AG08396 (cell line): ENCODE measurements at regions not wholly inside any gene's neighbourhood (a gene's known extent, or its start where the extent isn't known, plus 50 kb on each side); places are given as distances from the start of the nearest gene placed in this dataset.
"Not testable (repeated sequence)": the region's sequence is repeated elsewhere in the genome, so short reads cannot be mapped to it uniquely, and the experiment has no call there.

Experiments
- DNase-seq: peaks from one replicate; pipeline ENCODE4 v3.0.0; 2012; ENCODE audit warnings: low spot score, mixed read lengths

GRCh38 chr7:32681174-32681518 is 185.9 kb downstream of the AVL9 start:
- DNase-seq = no peak

GRCh38 chr7:32680259-32681173 is 185.2 kb downstream of the AVL9 start:
- DNase-seq = no peak

GRCh38 chr7:32679192-32679591 is 183.9 kb downstream of the AVL9 start:
- no peak for DNase-seq

GRCh38 chr7:32677593-32677992 is 182.3 kb downstream of the AVL9 start:
- no peak for DNase-seq

GRCh38 chr7:32676249-32676941 is 181.1 kb downstream of the AVL9 start:
- DNase-seq = no peak

GRCh38 chr7:32673275-32673983 is 178.1 kb downstream of the AVL9 start:
- no peak for DNase-seq

GRCh38 chr7:32670110-32671025 is 175.1 kb downstream of the AVL9 start:
- no peak for DNase-seq

GRCh38 chr7:32669173-32669870 is 174.0 kb downstream of the AVL9 start:
- not testable (repeated sequence) for DNase-seq

- peak; percentile 13 for DNase-seq
Observed at GRCh38 chr7:32668387-32669097, 173.3 kb downstream of the AVL9 start.

GRCh38 chr7:32667586-32667985 is 172.3 kb downstream of the AVL9 start:
- not testable (repeated sequence) for DNase-seq

- DNase-seq = not testable (repeated sequence)
Observed at GRCh38 chr7:32663805-32664211, 168.5 kb downstream of the AVL9 start.

- not testable (repeated sequence) for DNase-seq
Observed at GRCh38 chr7:32662509-32662908, 167.2 kb downstream of the AVL9 start.

GRCh38 chr7:32661929-32662328 is 166.6 kb downstream of the AVL9 start:
- no peak for DNase-seq

- no peak for DNase-seq
Observed at GRCh38 chr7:32661501-32661900, 166.2 kb downstream of the AVL9 start.

GRCh38 chr7:32660936-32661335 is 165.6 kb downstream of the AVL9 start:
- no peak for DNase-seq

- no peak for DNase-seq
Observed at GRCh38 chr7:32659853-32660252, 164.6 kb downstream of the AVL9 start.

GRCh38 chr7:32658467-32658869 is 163.2 kb downstream of the AVL9 start:
- no peak for DNase-seq

GRCh38 chr7:32658034-32658433 is 162.7 kb downstream of the AVL9 start:
- DNase-seq = no peak

- DNase-seq = not testable (repeated sequence)
Observed at GRCh38 chr7:32654549-32654948, 159.3 kb downstream of the AVL9 start.

- not testable (repeated sequence) for DNase-seq
Observed at GRCh38 chr7:32650356-32650755, 155.1 kb downstream of the AVL9 start.
